ENCODE measurements at regions not wholly inside any gene's neighbourhood (a gene's known extent, or its start where the extent isn't known, plus 50 kb on each side); places are given as distances from the start of the nearest gene placed in this dataset.
"Not testable (repeated sequence)": the region's sequence is repeated elsewhere in the genome, so short reads cannot be mapped to it uniquely, and the experiment has no call there.

GRCh38 chr5:138635265-138635664 lies 60.1 kb upstream of the HSPA9 start:
- DNase-seq = no peak
- no peak for TF ChIP-seq POLR2A (IDR thresholded peaks at IDR 0.05; ENCODE audit: low read length)
- no peak for TF ChIP-seq GATA1 (IDR thresholded peaks at IDR 0.05; ENCODE audit: low read depth, low read length)

DNA sequence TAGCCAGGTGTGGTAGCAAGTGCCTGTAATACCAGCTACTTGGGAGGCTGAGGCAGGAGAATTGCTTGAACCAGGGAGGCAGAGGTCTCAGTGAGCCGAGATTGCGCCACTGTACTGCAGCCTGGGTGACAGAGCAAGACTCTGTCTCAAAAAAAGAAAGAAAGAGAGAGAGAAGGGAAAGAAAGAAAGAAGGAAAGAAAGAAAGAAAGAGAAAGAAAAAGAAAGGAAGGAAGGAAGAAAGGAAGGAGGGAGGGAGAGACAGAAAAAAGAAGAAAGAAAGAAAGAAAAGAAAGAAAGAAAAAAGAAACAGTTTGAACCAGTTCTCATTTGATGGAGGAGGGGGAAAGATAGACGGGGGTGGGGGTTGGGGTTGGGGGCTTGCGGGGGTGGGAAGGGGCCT lies 59.6 kb upstream of the HSPA9 start:
- not testable (repeated sequence) for DNase-seq

DNA sequence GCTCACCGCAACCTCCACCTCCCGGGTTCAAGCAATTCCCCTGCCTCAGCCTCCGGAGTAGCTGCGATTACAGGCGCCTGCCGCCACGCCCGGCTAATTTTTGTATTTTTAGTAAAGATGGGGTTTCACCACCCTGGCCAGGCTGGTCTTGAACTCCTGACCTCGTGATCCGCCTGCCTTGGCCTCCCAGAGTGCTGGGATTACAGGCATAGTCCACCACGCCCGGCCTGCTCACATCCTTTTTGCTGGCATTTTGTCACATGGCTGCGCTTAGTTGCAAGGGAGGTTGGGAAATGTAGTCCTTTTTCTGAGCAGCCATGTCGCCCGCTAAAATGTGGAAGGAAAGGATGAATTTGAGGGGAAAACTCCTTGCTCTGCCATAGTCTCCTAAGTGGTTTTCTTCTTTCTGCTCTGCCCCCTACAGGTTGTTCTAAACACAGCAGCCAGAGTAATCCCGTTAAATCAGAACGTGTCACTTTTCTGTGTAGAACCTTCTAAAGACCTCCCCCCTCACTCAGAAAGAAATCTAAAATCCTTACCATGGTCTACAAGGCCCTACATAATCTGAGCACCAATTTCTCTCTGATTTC lies 57.8 kb upstream of the HSPA9 start:
- peak; percentile 58 to 70 for DNase-seq
- TF ChIP-seq GATA1 (IDR thresholded peaks at IDR 0.05; ENCODE audit: low read depth, low read length) = no peak
- TF ChIP-seq POLR2A (IDR thresholded peaks at IDR 0.05; ENCODE audit: low read length) = no peak

DNA sequence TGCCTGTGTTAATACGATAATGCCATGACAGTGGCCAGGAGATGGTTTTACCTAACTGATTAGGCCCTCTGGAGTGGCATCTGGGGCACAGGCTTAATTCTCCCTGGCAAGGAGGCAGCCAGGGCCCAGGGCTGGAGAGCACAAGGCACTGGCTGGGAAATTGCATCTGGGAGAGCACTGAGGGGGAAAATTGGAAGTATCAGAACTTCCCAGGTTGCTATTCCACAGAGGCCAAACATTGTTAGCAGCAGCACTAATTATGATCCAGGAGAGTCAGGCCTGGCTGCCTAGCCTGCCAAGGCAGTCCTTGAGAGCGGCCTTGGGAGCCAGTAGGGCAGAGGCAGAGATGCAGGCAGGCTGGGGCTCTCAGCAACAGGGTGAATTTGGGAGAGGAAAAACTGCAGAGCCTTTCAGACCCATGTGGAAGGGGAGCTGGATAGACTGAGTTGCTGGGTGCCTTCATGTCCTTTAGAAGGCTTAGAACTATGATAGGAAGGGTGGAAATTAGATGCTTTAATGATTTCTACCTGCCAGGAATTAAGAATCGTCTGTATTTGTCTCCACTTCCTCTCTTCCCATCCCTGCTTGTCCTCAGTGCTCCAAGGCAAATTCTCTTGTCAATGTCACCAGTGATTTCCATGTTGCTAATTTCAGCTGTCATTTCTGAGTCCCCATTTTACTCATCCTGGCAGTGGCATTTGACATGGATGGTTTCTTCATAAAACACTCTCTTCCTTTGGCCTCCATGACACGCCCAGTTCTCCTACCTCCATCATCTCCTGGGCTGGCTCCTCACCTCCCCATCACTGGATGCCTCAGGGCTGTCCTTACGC lies 56.1 kb upstream of the HSPA9 start:
- no peak for DNase-seq
- TF ChIP-seq POLR2A (IDR thresholded peaks at IDR 0.05; ENCODE audit: low read length) = no peak
- no peak for TF ChIP-seq GATA1 (IDR thresholded peaks at IDR 0.05; ENCODE audit: low read depth, low read length)

GRCh38 chr5:138629392-138629791 lies 54.2 kb upstream of the HSPA9 start:
- DNase-seq = no peak
- TF ChIP-seq GATA1 (IDR thresholded peaks at IDR 0.05; ENCODE audit: low read depth, low read length) (no peak), POLR2A (IDR thresholded peaks at IDR 0.05; ENCODE audit: low read length) (no peak)

- no peak for DNase-seq
- no peak for TF ChIP-seq POLR2A (IDR thresholded peaks at IDR 0.05; ENCODE audit: low read length)
- TF ChIP-seq GATA1 (IDR thresholded peaks at IDR 0.05; ENCODE audit: low read depth, low read length) = no peak
Measured at GRCh38 chr5:138626333-138626944, 51.2 kb upstream of the HSPA9 start.

DNA sequence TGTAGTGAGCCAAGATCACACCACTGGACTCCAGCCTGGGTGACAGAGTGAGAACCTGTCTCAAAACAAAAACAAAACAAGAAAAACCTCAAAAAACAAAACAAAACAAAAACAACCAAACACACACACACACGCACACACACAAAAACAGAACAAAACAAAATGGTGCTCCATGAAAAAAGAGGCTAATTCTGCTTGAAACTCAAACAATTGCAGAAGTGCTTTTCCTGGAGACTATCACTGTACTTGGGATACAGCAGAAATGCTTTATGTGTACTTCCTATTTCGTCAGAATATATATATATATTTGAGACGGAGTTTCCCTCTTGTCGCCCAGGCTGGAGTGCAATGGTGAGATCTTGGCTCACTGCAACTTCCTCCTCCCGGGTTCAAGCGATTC lies 49.9 kb upstream of the HSPA9 start:
- no peak for TF ChIP-seq GATA1 (IDR thresholded peaks at IDR 0.05; ENCODE audit: low read depth, low read length)
- no peak for TF ChIP-seq POLR2A (IDR thresholded peaks at IDR 0.05; ENCODE audit: low read length)
- no peak for DNase-seq

All from erythroblast (primary cell).